Common myeloid progenitor, CD34-positive (primary cell): ENCODE measurements at regions not wholly inside any gene's neighbourhood (a gene's known extent, or its start where the extent isn't known, plus 50 kb on each side); places are given as distances from the start of the nearest gene placed in this dataset.

ENCODE experiments used
- CTCF ChIA-PET: fragments of 350-600 bp; sonication (Branson Sonifier 250); formaldehyde crosslinking; loops from one replicate; lab custom pipeline; 2021; ENCODE audit warnings: antibody characterized with exemption; lab: Charles Lee
- POLR2A ChIA-PET: fragments of 350-600 bp; sonication (Branson Sonifier 250); formaldehyde crosslinking; loops from one replicate; lab custom pipeline; 2021; ENCODE audit warnings: antibody characterized with exemption; lab: Charles Lee
- DNase-seq, 3 donors: peaks; one replicate each; pipeline versions ENCODE4 v3.0.0 to v3.0.0-alpha.2; 2013
- H3K27ac ChIP-seq, 2 experiments: 1 replicate in 1 of 2; 2 replicates in 1 of 2; pipeline ENCODE4 v1.7.0; 2013; ENCODE audit warnings: inconsistent platforms in 2 of 2, low read length in 2 of 2, mild to moderate bottlenecking in 2 of 2, low read depth in 1 of 2, moderate library complexity in 1 of 2; ENCODE audit not compliant: severe bottlenecking in 2 of 2, insufficient read depth in 1 of 2, poor library complexity in 1 of 2
- H3K27me3 ChIP-seq, 5 experiments: replicated peaks in 2 of 5; 1 replicate in 3 of 5; 2 replicates in 2 of 5; pipeline versions ENCODE4 v1.6.1 to v1.7.0; 2013; ENCODE audit warnings: low read length in 4 of 5, mild to moderate bottlenecking in 2 of 5, moderate library complexity in 2 of 5, inconsistent platforms in 1 of 5; ENCODE audit not compliant: insufficient read depth in 5 of 5, control insufficient read depth in 4 of 5
- H3K36me3 ChIP-seq, 4 experiments: 1 replicate in 2 of 4; 2 replicates in 2 of 4; pipeline versions ENCODE4 v1.6.1 to v1.7.0; 2013; ENCODE audit warnings: low read length in 3 of 4, control low read depth in 1 of 4, mild to moderate bottlenecking in 1 of 4; ENCODE audit not compliant: control insufficient read depth in 4 of 4, insufficient read depth in 4 of 4
- H3K4me1 ChIP-seq, 4 experiments: 1 replicate in 3 of 4; 2 replicates in 1 of 4; pipeline versions ENCODE4 v1.6.1 to v1.7.1; 2013; ENCODE audit warnings: low read length in 3 of 4, mild to moderate bottlenecking in 3 of 4, control low read depth in 1 of 4, inconsistent platforms in 1 of 4, moderate library complexity in 1 of 4; ENCODE audit not compliant: control insufficient read depth in 4 of 4, insufficient read depth in 4 of 4; ENCODE audit errors: control extremely low read depth in 1 of 4
- H3K4me3 ChIP-seq, 7 experiments: 1 replicate in 4 of 7; 2 replicates in 3 of 7; pipeline versions ENCODE4 v1.5.1 to v1.7.0; 2013; ENCODE audit warnings: mild to moderate bottlenecking in 7 of 7, low read length in 6 of 7, moderate library complexity in 6 of 7, inconsistent platforms in 2 of 7, low read depth in 2 of 7, control low read depth in 1 of 7; ENCODE audit not compliant: insufficient read depth in 4 of 7, control insufficient read depth in 1 of 7; ENCODE audit errors: extremely low read depth in 1 of 7
- H3K9me3 ChIP-seq, 5 experiments: 1 replicate in 4 of 5; 2 replicates in 1 of 5; pipeline versions ENCODE4 v1.6.1 to v1.7.1; 2013; ENCODE audit warnings: low read length in 4 of 5, mild to moderate bottlenecking in 2 of 5, inconsistent platforms in 1 of 5, low read depth in 1 of 5, moderate library complexity in 1 of 5; ENCODE audit not compliant: control insufficient read depth in 4 of 5, insufficient read depth in 2 of 5; ENCODE audit errors: control extremely low read depth in 1 of 5
- WGBS: methylation state at CpG from one replicate; pipeline ENCODE4 v1.1.5; 2013; ENCODE audit not compliant: insufficient coverage; 5-methylcytosine and 5-hydroxymethylcytosine counted together

GRCh38 chr9:86821006-86821845 lies 126.1 kb downstream of the GAS1 start:
- ChIA-PET CTCF (no interaction called here), POLR2A (no interaction called here)
- Histone ChIP-seq H3K27me3 (peaks cover 0 to under 1% (median 0%) of the 10 kb centered on the region in 5 experiments), H3K27ac (no peak overlapping the region), H3K9me3 (peaks cover 0 to 13% (median 5%) of the 10 kb centered on the region in 5 experiments), H3K4me3 (no peak overlapping the region), H3K4me1 (no peaks in the 10 kb centered on the region), H3K36me3 (no peaks in the 10 kb centered on the region)
- 87% methylated on average over 3 of the region's 8 CpGs for WGBS
- no peak for DNase-seq

GRCh38 chr9:86819552-86819951 lies 127.8 kb downstream of the GAS1 start:
- no peaks in the 10 kb centered on the region for H3K36me3 ChIP-seq
- H3K9me3 ChIP-seq = peaks cover 0 to 13% (median 5%) of the 10 kb centered on the region in 5 experiments
- H3K4me3 ChIP-seq = no peak overlapping the region
- POLR2A ChIA-PET = no interaction called here
- WGBS = no CpG with 5 or more reads among the region's 1 CpG
- no peak overlapping the region for H3K27ac ChIP-seq
- no peak for DNase-seq
- CTCF ChIA-PET = no interaction called here
- no peaks in the 10 kb centered on the region for H3K4me1 ChIP-seq
- H3K27me3 ChIP-seq = no peaks in the 10 kb centered on the region

- CTCF ChIA-PET = interaction anchor here (1.6 kb wide), 1 partner anchor 10 kb away, joined by 3 read pairs; no protein-coding TSS in a partner anchor
- no peak overlapping the region for H3K4me3 ChIP-seq
- H3K9me3 ChIP-seq = peaks cover 0 to 13% (median 5%) of the 10 kb centered on the region in 5 experiments
- H3K27ac ChIP-seq = no peak overlapping the region
- H3K36me3 ChIP-seq = no peaks in the 10 kb centered on the region
- DNase-seq = no peak
- POLR2A ChIA-PET = no interaction called here
- no peaks in the 10 kb centered on the region for H3K4me1 ChIP-seq
- 100% methylated on average over 2 of the region's 6 CpGs for WGBS
- H3K27me3 ChIP-seq = no peaks in the 10 kb centered on the region
Measured at GRCh38 chr9:86818636-86819035, 128.7 kb downstream of the GAS1 start.

- DNase-seq = no peak
- Histone ChIP-seq H3K36me3 (no peaks in the 10 kb centered on the region), H3K4me1 (no peaks in the 10 kb centered on the region), H3K9me3 (peaks cover 0 to 12% (median 5%) of the 10 kb centered on the region in 5 experiments), H3K27me3 (no peaks in the 10 kb centered on the region), H3K4me3 (no peak overlapping the region), H3K27ac (no peak overlapping the region)
- WGBS = 89% methylated on average over 4 of the region's 5 CpGs
- ChIA-PET POLR2A (no interaction called here), CTCF (no interaction called here)
Measured at GRCh38 chr9:86816868-86817267, 130.4 kb downstream of the GAS1 start.

- Histone ChIP-seq H3K4me1 (no peaks in the 10 kb centered on the region), H3K27me3 (no peaks in the 10 kb centered on the region), H3K36me3 (no peaks in the 10 kb centered on the region), H3K4me3 (no peak overlapping the region), H3K9me3 (peaks cover 0 to 12% (median 5%) of the 10 kb centered on the region in 5 experiments), H3K27ac (no peak overlapping the region)
- DNase-seq = no peak
- ChIA-PET CTCF (no interaction called here), POLR2A (no interaction called here)
- 100% methylated on average over 1 of the region's 2 CpGs for WGBS
Measured at GRCh38 chr9:86816366-86816765, 130.9 kb downstream of the GAS1 start.

GRCh38 chr9:86812616-86813015 lies 134.7 kb downstream of the GAS1 start:
- H3K27me3 ChIP-seq = no peaks in the 10 kb centered on the region
- POLR2A ChIA-PET = no interaction called here
- no peak overlapping the region for H3K27ac ChIP-seq
- no peak overlapping the region for H3K4me3 ChIP-seq
- DNase-seq = no peak
- CTCF ChIA-PET = no interaction called here
- 93% methylated on average over 2 of the region's 3 CpGs for WGBS
- H3K36me3 ChIP-seq = no peaks in the 10 kb centered on the region
- no peaks in the 10 kb centered on the region for H3K9me3 ChIP-seq
- no peaks in the 10 kb centered on the region for H3K4me1 ChIP-seq

- ChIA-PET CTCF (no interaction called here), POLR2A (no interaction called here)
- no peak for DNase-seq
- H3K36me3 ChIP-seq = no peaks in the 10 kb centered on the region
- no peaks in the 10 kb centered on the region for H3K9me3 ChIP-seq
- H3K27me3 ChIP-seq = peaks cover 0 to 2% (median 0%) of the 10 kb centered on the region in 5 experiments
- no peak overlapping the region for H3K4me3 ChIP-seq
- H3K4me1 ChIP-seq = no peaks in the 10 kb centered on the region
- WGBS = 98% methylated on average over 8 of the region's 9 CpGs
- no peak overlapping the region for H3K27ac ChIP-seq
Measured at GRCh38 chr9:86809759-86810367, 137.4 kb downstream of the GAS1 start.
